ENCODE measurements at regions not wholly inside any gene's neighbourhood (a gene's known extent, or its start where the extent isn't known, plus 50 kb on each side); places are given as distances from the start of the nearest gene placed in this dataset.

- TF ChIP-seq CTCF (IDR thresholded peaks at IDR 0.05) (no peak), POLR2A (IDR thresholded peaks at IDR 0.05) (no peak)
These were observed 172.7 kb upstream of the CARD18 start for GRCh38 chr11:105312266-105312665.
